HG02852 (cell line): ENCODE measurements at regions not wholly inside any gene's neighbourhood (a gene's known extent, or its start where the extent isn't known, plus 50 kb on each side); places are given as distances from the start of the nearest gene placed in this dataset.
"Not testable (repeated sequence)": the region's sequence is repeated elsewhere in the genome, so short reads cannot be mapped to it uniquely, and the experiment has no call there.

Experiments used
- ATAC-seq: cut with Tn5 transposase; IDR thresholded peaks from one replicate; pipeline ENCODE4 v1.9.1; 2021; ENCODE audit warnings: mild to moderate bottlenecking, moderate library complexity; ENCODE audit not compliant: unreplicated experiment

GRCh38 chr10:26355241-26355640 lies 82.9 kb upstream of the APBB1IP start:
- no peak for ATAC-seq

GRCh38 chr10:26357203-26357602 lies 80.9 kb upstream of the APBB1IP start:
- ATAC-seq: peak; percentile 81

GRCh38 chr10:26358071-26358470 lies 80.1 kb upstream of the APBB1IP start:
- no peak for ATAC-seq

- no peak for ATAC-seq
Measured at GRCh38 chr10:26359670-26360069, 78.5 kb upstream of the APBB1IP start.

- ATAC-seq: no peak
Measured at GRCh38 chr10:26361351-26361750, 76.8 kb upstream of the APBB1IP start.

GRCh38 chr10:26361971-26362370 lies 76.2 kb upstream of the APBB1IP start:
- ATAC-seq: no peak

- no peak for ATAC-seq
Measured at GRCh38 chr10:26365681-26366358, 72.3 kb upstream of the APBB1IP start.

- not testable (repeated sequence) for ATAC-seq
Measured at GRCh38 chr10:26367035-26367434, 71.1 kb upstream of the APBB1IP start.

- ATAC-seq: no peak
Measured at GRCh38 chr10:26367771-26368170, 70.4 kb upstream of the APBB1IP start.

- peak; percentile 46 for ATAC-seq
Measured at GRCh38 chr10:26368463-26368862, 69.7 kb upstream of the APBB1IP start.

- peak; percentile 74 for ATAC-seq
Measured at GRCh38 chr10:26372513-26373354, 65.4 kb upstream of the APBB1IP start.

GRCh38 chr10:26374426-26374825 lies 63.7 kb upstream of the APBB1IP start:
- no peak for ATAC-seq

- ATAC-seq: not testable (repeated sequence)
Measured at GRCh38 chr10:26377224-26377810, 60.8 kb upstream of the APBB1IP start.

- ATAC-seq: no peak
Measured at GRCh38 chr10:26378861-26379294, 59.3 kb upstream of the APBB1IP start.

- no peak for ATAC-seq
Measured at GRCh38 chr10:26380815-26381214, 57.3 kb upstream of the APBB1IP start.

- no peak for ATAC-seq
Measured at GRCh38 chr10:26381986-26382385, 56.2 kb upstream of the APBB1IP start.

- no peak for ATAC-seq
Measured at GRCh38 chr10:26384600-26384999, 53.5 kb upstream of the APBB1IP start.

GRCh38 chr10:26385443-26385842 lies 52.7 kb upstream of the APBB1IP start:
- no peak for ATAC-seq

GRCh38 chr10:26386781-26387180 lies 51.4 kb upstream of the APBB1IP start:
- ATAC-seq: no peak
